T-helper 9 cell (primary cell): ENCODE measurements at regions not wholly inside any gene's neighbourhood (a gene's known extent, or its start where the extent isn't known, plus 50 kb on each side); places are given as distances from the start of the nearest gene placed in this dataset.
"Not testable (repeated sequence)": the region's sequence is repeated elsewhere in the genome, so short reads cannot be mapped to it uniquely, and the experiment has no call there.

ENCODE experiments used
- DNase-seq: peaks from one replicate; pipeline ENCODE4 v3.0.0-alpha.2; 2020

DNA sequence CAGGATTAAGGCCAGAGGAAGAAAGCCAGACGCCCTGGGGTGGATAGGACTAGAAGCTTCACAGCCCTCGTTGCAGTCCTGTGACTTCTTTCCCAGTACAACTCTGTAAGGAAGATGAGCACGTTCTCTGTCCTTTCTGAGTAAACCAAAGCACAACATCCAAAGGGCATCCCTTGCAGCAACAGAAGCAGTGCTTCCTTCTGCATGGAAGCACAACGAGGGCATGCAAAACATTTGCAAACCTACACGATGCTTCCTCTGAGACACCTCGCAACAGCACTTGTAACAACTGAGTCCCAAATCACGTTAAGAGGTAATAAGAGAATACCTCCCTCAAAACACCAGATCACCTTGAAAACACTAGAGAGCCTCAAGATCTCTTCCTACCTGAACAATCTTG lies 335.7 kb upstream of the RASGEF1B start:
- no peak for DNase-seq

DNA sequence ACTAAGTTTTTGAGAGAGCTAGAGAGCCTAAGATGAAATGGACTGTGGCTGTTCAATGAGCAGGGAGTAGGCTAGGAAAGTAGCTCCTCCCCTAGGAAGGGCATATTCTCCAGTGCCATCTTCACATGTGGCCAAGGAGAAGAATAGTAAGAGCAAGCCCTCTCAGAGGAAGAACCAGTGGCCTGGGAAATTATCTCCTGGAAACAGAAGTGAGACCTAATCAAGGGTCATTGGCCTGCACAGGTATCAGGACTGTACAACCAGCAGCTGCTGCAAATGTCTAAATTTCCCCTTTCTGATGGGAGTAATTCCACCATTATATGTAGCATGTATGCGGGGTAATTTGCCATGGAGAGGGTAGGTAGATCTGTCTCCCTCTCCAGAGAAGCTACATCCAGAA lies 334.8 kb upstream of the RASGEF1B start:
- no peak for DNase-seq

DNA sequence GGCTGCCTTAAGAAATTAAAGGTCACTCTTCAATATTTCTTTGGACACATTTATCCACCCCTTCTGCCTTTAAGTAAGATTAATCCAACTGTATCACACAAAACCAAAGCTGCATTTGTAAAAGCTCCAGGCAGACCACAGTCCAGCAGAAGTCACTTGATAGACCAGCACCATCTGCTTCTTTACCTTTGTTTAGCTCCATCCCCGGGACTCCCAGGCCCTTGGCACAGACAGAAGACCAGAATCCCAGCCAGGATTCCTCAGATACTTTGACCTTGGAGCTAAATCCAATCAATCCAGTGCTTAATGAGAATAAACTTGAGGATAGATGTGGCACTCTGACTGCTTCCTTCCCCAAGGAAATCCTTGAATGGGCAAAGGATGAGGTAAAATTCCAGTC lies 333.1 kb upstream of the RASGEF1B start:
- DNase-seq, result no peak

DNA sequence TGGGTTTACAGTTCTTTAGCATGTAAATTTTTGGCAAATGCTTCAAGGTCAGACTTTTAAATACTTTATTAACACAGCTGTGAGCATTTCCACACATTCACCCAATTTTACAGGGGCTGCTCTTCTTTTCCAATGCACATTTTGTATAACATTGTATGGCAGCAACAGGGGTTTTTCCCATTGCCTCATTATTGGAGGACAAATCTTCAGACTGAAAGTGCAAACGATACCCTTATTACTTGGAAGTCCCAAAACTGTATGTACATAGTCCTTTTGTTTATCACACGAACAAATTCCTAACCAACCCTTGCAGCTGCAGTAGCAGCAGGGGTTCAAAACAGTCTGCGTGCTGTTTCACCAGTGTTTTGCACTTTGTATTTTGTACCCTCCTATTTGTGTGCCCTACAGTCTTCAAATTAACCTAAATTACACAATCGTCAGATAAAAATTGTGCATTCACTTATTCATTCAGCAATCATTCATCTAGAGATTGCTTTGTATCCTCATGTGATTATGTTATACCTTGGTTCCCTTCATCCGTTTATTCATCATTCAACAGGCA lies 330.7 kb upstream of the RASGEF1B start:
- no peak for DNase-seq

DNA sequence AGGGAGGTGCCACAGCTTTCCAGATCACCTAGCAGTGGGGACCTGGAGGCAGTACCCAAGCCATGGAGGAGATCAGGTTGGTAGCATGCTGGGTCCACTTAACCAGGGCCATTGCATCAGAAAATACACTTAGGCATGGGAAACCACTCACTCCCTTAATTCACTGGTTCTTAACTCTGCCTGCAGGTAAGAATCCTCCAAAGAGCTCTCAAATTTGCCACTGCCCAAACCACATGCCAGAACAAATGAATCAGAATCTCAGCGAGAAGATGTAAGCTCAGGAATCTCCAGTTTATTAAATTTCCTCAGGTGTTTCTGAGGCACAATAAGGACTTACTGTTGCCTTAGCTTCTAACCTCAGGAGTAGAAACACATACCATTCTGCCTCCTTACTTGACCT lies 327.7 kb upstream of the RASGEF1B start:
- no peak for DNase-seq

DNA sequence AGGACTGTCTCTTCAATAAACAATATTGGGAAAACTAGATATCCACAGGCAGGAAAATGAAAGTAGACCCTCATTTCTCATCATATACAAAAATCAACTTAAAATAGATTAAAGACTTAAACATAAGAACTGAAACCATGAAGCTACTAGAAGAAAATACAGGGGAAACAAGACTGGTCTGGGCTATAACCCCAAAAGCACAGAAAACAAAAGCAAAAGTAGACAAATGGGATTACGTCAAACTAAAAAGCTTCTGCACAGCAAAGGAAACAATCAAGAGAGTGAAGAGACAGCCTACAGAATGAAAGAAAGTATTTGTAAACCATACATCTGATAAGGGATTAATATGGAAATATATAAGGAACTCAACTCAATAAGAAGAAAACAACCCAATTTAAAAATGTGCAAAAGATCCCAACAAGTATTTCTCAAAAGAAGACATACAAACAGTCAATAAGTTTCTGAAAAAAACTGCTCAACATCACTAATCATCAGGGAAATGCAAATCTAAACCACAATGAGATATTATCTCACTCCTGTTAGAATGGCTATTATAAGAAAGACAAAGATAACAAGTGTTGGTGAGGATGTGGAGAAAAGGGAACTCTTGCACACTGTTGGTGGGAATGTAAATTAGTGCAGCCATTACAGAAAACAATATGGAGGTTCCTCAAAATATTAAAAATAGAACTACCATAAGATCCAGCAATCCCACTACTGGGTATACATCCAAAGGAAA lies 325.3 kb upstream of the RASGEF1B start:
- no peak for DNase-seq

DNA sequence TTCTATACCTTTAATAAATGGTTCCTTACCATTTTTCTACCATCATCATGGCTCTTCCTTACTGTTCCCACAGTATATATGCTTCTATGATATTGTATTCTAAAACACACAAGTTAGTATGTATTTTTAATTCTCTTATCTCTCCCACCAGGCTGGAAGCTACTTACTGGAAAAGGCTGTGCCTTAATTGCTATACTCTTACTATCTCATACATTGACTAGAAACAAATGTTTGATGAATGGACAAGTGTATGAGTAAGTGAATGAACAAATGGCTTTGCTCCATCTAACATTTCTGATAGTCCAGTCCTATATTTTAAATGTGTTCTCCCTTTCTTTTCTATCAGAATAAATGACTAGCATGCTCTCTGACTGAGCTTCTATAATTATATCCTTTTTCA lies 320.8 kb upstream of the RASGEF1B start:
- no peak for DNase-seq

DNA sequence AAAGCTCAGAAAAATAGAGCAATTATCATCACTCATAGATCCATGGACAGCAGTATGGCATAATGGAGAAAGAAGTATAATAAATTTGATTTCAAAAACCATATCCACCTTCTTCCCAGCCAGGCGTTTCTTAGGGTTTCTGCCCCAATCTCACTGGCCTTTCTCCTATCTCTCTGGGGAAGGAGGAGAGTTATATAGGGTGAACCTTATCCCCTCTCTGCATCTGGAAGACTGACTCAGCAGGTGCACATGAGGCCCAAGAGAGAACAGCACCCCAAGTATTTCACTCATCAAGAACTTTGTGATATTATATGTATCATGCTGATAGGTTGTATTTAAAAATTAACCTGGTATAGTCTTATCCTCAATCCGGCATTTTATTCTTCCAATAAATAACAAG lies 318.8 kb upstream of the RASGEF1B start:
- no peak for DNase-seq

DNA sequence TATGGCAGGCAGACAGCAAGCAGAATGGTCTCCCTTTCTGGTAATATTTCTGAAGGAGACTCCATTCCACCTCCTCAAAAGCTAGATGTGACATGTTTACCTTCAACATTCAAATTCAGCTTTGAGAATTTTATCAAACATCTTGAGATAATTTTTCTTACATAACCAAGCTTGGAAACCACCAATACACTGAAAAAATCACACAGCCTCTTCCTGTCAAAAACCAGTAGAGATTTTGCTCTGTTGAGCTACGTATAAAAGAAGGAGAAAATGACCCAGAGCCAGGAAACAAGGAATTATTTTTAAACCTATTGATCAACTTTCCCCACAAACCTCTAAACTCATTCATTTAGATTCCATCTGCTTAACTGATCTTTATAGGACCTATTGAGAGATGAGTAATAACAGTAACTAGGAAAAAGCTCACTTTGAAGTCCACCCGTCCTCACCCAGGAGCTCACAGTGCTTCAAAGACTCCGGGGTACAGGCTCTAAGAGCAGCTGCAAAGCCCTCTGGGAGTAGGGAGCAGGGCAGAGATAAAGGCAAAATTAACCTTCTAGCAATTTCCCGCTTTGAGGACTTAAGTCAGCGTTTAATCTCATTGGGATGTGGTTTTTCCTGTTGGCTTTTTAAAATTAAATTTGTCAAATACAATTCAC lies 318.2 kb upstream of the RASGEF1B start:
- DNase-seq, result no peak

DNA sequence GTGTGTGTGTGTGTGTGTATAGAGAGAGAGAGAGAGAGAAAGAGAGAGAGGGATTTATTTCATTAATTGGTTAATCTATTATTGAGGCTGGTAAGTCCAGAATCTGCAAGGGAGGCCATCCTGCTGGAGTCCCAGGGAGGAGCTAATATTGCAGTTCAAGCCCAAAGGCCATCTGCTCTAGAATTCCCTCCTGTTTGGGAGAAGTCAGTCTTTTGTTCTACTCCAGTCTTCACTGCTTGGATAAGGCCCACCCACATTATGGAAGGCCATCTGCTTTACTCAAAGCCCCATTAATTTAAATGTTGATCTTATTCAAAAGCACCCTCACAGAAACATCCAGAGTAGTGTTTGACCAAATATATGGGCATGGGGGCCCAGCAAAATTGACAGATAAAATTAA lies 317.5 kb upstream of the RASGEF1B start:
- no peak for DNase-seq

DNA sequence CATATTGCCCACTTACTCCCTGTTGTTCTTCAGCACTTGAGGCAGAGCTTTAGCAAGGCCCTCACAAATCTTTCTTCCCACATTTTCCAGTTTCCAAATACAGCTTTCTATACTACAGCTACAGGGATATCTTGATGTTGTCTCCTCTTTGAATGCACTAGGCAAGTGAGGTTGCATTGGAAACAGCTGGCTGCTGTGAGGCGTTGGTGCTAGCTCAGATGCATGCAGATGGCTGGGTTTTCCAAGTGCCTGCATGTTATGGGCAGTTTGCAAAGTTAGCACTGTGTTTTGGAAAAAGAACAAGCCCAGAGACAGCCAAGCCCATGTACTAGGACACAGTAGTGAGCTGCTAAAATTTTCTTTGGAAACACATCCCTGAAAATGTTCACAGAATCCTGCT lies 315.1 kb upstream of the RASGEF1B start:
- DNase-seq, result no peak

DNA sequence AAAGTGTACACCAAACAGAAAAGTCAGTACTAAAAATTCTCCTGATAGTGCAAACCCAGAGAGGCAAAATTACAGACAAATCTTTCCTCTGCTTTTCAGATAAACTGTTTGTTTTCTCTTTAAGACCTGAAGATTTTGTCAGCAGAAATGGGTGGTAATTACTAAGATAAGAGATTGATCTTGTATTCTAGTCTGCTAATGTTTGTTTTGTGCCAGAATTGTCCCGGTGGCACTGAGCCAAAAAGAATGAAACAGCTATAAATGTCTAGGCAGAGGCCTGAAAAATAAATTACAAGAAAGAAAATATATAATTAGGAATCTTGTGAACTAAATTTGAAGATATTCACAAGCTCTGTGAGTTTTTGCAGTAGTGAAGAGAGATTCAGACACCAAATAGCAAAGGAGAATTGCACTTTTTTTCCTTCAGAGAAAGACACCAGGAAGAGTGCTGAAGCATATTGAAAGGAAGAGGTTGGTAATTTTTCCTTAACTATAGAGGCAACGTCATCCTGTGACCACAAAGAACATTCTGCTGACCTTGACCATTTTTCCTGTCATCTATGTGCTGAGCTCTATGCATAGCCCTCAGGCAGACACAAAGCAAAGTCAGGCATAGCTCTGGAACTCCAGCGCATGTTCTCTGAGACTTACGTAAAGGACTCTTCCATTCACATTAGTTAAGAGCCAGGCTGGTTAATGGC lies 314.5 kb upstream of the RASGEF1B start:
- DNase-seq, result no peak

DNA sequence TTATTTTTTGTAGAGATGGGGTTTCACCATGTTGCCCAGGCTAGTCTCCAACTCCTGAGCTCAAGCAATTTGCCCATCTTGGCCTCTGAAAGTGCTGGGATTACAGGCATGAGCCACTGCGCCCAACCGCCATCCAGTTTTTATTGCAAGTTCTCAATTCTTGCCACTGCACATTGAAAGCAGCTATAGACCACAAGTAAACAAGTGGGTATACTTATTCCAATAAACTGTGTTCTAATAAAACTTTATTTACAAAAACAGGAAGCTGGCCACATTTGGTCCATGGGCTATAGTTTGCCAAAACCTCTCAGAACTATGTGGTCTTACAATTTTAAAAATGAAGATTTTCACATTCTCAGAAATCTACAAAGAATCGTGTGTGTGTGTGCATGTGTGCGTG lies 313.6 kb upstream of the RASGEF1B start:
- DNase-seq, result no peak

DNA sequence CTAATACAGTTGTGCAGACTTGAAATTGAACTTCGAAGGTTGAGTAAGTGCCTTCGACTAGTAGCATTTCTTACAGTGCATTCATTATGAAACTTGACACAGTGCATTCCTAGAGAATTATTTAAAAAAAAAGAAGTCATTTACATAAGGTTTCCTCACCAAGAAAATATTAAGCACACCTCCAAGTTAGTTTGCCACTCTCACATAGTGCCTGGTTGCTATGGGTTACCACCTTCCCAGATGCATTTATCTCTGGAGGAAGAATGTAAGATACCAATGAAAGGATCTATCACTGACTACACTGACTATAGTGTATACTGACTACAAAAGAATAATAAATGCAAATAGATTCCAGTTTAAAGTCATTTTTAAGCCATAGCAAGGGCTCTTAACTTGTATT lies 311.9 kb upstream of the RASGEF1B start:
- DNase-seq, result no peak

DNA sequence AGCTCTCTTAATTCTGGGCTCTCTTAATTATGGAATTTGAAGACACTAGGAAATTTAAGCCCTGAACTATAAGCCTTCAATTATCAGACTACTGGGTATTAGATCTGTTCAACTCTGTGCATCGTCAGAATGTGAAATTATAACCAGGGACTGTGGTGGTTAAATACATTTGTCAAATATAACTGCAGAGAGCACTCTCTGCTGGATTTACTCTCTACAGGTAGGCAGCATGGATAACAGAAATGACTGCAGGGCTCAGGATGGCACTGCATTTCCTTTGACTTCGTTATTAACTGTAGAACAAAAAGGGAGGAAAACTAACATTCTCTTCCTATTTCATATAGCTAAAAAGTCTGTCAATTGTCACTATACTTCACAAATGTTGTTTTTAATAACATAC lies 310.1 kb upstream of the RASGEF1B start:
- no peak for DNase-seq

DNA sequence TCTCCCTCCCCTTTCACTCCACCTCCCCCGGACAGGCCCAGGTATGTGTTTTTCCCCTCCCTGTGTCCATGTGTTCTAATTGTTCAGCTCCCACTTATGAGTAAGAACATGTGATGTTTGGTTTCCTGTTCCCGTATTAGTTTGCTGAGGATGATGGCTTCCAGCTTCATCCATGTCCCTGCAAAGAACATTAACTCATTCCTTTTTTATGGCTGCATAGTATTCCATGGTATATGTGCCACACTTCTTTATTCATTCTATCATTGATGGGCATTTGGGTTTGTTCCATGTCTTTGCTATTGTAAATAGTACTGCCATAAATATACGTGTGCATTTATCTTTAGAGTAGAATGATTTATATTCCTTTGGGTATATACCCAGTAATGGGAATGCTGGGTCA lies 306.0 kb upstream of the RASGEF1B start:
- DNase-seq, result not testable (repeated sequence)

DNA sequence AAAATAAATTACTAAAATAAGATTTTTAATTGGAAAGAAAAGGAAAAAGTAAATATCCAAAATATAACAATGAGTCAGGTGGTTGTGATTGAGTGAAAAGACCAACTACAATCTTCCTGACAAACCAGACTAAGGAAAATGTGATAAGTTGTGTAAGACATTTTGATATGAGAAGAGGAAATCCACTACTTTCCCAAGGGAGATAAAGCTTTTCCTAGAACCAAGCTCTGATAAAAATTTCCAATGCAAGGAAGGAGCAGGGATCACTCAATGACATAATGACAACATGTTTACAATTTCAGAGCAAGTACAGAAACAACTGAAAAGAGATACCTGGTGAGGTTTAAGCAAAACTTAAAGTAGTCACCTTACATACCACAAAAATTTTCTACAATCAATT lies 305.1 kb upstream of the RASGEF1B start:
- DNase-seq, result no peak

DNA sequence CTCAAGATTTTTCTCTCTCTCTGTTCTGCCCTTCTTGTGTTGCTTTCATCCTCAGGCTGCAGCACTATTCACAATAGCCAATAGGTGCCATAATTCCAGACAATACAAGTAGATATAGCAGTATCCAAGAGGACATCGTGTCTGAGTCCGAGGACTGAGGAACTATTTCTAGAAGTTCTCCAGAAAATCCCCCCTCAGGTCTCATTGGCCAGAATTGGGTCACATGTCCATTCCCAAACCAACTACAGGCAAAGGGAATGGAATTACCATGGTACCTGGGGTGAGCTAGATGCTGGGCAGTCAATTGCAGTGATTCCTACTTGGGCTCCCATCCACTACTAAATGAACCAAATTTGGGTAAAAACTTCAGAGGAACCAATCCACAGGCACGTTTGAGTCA lies 301.9 kb upstream of the RASGEF1B start:
- no peak for DNase-seq

DNA sequence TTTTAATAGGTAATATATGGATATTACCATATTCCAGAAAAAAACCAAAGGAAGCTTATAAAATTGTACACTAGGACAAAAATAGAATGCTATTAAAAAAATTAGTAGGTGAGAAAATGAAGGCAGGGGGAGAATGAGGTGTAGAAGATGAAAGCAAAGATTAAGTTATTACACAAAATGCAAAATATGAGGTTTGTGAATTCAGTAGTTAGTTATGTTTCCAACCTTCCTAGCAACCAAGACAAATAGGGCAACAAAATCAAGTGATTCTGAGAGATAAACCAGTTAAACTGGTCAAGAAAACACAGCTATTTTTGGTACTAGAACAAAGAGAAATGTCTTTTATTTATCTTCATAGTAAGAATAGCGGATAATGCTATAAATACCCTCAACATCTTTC lies 300.0 kb upstream of the RASGEF1B start:
- DNase-seq, result no peak

DNA sequence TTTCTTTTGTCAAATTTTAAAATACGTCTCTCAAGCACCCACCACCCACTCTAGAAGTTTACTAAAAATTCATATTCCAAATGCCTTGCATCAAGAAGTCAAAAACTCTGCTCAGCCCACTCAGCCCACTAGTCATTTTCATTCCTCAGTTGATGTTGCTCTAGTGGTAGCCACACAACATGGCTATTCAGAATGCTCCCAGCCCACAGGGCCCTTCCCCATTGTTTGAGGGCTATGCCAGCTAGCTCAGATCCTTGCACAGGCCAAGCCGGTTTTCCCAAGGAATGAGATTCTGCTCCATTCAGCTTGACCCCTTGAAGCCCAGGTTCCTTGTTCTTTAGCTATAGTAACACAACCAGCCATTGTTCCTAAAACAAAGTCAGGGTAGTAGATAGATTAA lies 297.5 kb upstream of the RASGEF1B start:
- no peak for DNase-seq

DNA sequence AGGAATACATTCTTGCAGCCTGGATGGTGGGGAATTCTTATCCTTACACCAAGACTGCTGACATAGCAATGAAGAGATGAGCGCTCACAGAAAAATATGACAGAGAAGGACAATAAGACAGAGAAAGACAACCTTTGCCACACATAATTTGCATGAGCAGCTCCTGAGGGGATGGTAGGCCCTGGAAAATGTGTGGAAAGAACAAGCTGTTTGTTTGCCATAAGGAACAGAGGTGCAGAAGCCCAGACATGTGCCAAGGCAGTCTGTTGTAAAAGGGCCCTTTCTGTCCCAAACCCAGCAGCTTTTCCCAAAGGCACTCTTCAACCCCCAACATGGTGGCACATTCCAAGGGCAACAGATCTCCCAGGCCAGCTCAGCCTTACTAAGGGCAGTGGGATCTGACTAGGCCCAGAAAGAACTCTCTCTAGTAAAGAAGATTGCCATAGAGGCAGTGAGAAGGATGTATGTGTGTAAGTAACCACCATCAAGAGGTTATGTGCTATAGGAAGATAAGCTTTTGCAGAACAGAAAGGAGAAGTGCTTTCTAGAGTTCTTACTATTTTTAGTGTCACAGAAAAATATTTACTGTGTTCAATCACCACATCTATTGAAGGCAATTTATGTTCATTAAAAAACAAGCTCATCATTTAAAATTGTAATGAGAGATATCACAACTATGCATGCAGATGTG lies 287.0 kb upstream of the RASGEF1B start:
- DNase-seq, result no peak

DNA sequence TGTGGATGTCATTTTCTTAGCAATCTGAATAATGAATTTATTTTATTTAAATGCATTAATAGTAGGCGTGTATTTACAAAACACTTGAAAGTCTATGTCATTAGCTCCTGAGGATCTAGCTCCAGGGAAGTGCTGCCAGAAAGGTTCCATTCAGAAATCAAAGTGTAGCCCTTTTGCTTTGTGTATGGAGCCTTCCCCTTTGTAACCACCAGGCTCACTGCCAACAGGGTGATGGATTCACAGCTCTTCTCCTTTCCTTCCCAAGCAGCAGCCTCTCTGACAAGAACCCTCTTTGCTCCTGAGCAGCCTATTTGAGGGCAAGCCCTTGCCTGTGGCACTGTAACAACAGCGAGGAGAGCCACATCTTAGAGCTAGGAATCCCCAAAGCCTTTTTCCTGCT lies 286.0 kb upstream of the RASGEF1B start:
- no peak for DNase-seq

DNA sequence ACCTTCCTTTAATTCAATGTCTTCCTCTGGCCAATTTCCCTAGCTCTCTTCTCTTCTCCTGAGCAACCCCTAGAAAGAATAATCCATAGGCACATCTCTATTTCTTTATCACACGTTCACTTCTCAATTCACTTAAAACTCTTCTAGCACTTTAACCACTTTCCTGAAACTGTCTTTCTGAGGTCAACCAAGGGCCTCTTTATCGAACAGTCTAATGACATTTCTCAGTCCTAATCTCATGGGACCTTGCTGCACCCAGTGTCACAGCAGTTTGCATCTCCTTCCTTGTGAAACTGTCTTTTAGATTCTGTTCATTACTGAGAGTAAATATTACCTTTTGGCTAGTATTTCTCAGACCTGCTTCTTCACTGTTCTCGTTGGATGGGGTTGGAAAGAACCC lies 285.3 kb upstream of the RASGEF1B start:
- DNase-seq, result no peak
